ENCODE measurements at regions not wholly inside any gene's neighbourhood (a gene's known extent, or its start where the extent isn't known, plus 50 kb on each side); places are given as distances from the start of the nearest gene placed in this dataset.

- TF ChIP-seq CTCF (IDR thresholded peaks at IDR 0.05; ENCODE audit: low read depth, low read length), result no peak
- no peak for TF ChIP-seq EZH2phosphoT487 (IDR thresholded peaks at IDR 0.05; ENCODE audit: low read depth)
Observed at GRCh38 chr16:86726340-86726739, 148.0 kb downstream of the FOXL1 start.
